ENCODE measurements at regions not wholly inside any gene's neighbourhood (a gene's known extent, or its start where the extent isn't known, plus 50 kb on each side); places are given as distances from the start of the nearest gene placed in this dataset.

DNA sequence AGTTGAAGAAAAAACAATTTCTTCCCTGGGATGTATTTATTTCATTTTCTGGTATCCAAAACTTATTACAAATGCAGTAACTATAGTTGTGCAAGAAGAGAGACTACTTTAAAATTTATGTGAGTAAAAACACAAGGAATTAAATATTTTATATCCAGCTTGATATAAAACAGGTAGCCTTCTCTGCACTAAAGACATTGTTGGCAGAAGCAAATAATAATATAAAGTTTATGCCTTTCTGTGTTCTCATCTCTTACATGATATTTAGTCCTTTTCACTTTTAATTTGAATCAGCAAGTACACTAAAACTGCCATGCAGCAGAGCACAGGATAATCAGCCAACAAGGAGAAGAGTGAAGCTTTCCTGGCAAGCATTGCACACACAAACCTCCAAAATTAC is 352.7 kb downstream of the ARL6IP6 start:
- TF ChIP-seq, protein P1, sequence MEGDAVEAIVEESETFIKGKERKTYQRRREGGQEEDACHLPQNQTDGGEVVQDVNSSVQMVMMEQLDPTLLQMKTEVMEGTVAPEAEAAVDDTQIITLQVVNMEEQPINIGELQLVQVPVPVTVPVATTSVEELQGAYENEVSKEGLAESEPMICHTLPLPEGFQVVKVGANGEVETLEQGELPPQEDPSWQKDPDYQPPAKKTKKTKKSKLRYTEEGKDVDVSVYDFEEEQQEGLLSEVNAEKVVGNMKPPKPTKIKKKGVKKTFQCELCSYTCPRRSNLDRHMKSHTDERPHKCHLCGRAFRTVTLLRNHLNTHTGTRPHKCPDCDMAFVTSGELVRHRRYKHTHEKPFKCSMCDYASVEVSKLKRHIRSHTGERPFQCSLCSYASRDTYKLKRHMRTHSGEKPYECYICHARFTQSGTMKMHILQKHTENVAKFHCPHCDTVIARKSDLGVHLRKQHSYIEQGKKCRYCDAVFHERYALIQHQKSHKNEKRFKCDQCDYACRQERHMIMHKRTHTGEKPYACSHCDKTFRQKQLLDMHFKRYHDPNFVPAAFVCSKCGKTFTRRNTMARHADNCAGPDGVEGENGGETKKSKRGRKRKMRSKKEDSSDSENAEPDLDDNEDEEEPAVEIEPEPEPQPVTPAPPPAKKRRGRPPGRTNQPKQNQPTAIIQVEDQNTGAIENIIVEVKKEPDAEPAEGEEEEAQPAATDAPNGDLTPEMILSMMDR (IDR thresholded peaks at IDR 0.05; ENCODE audit: low read depth, low read length, poor library complexity, severe bottlenecking) = no peak
- TF ChIP-seq EZH2phosphoT487 (IDR thresholded peaks at IDR 0.05; ENCODE audit: borderline replicate concordance, low read length) = no peak

All from DOHH2 (cell line).